ELF-1 (cell line): ENCODE measurements at regions not wholly inside any gene's neighbourhood (a gene's known extent, or its start where the extent isn't known, plus 50 kb on each side); places are given as distances from the start of the nearest gene placed in this dataset.
"Not testable (repeated sequence)": the region's sequence is repeated elsewhere in the genome, so short reads cannot be mapped to it uniquely, and the experiment has no call there.

Experiments used
- DNase-seq: peaks from one replicate; pipeline ENCODE4 v3.0.0-alpha.2; 2016; ENCODE audit warnings: low read depth, low spot score

DNA sequence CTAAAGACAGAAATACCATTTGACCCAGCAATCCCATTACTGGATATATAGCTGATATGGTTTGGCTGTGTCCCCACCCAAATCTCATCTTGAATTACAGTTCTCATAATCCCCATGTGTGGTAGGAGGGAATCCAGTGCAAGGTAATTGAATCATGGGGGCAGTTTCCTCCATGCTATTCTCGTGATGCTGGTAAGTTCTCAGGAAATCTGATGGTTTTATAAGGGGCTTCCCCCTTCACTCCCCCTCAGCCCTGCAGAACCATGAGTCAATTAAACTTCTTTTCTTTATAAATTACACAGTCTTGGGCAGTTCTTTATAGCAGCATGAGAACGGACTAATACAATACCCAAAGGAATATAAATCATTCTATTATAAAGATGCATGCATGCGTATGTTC is 184.6 kb upstream of the NR3C1 start:
- not testable (repeated sequence) for DNase-seq

DNA sequence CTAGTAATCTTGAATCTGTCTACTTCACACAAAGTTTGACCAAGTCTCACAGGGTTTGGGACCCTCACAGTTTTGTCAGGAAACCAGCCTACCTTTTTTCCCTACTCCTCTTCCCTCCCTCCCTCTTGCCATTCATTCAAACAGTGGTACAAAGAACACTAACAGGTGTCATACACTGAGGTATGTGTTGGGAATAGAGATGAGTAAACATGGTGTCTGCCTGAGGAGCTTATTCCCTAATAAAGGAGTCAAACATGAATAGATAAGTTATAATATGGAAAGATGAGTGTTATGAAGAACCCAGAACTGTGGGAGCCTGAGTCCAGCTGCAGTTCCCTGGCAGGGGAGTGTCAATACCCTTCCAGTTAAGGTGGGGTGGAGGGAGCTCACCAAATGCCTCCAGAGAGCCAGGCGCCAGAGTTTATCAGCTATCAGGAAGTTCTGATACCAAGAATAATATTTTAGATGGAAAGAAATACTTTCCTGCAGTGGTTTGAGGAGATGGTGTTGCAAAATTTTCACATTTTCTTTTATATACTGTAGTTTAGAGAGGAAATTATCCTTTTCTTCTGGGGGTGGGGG is 183.4 kb upstream of the NR3C1 start:
- no peak for DNase-seq

DNA sequence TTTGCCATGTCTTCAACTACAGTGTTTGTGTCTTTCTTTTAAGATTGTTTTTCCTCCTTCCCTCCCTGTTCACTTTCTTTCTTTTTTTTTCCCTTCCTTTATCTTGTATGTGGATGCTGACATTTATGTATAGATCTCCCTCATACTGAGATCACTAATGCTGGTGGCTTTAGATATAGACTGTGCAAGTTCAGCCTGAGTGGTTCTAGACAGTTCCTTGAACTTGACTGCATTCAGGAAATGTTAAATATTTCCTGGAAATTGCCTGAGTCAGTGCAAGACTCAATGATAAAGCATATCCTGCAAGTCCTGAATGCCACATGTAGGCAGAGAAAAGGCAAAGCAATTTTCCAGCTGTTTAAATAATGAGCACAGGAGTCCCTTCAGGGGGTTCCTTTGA is 182.5 kb upstream of the NR3C1 start:
- no peak for DNase-seq

DNA sequence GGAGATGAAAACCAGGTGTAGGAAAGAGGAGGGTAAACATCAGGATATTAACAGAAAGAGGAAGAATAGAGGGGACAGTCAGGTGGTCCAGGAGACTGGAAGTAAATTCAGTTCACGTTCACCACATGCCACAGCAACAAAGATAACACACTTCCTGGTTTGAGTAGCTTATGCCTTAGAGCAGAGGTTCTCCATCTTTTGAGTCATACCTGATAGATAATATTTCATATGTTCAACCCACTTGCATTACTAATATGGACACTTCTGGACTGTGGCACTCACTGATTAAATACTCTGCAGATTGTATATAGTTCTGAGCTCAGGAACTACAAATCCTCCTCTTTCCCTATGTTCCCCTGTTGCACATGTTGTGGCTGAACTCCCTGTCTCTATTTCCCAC is 179.9 kb upstream of the NR3C1 start:
- no peak for DNase-seq

DNA sequence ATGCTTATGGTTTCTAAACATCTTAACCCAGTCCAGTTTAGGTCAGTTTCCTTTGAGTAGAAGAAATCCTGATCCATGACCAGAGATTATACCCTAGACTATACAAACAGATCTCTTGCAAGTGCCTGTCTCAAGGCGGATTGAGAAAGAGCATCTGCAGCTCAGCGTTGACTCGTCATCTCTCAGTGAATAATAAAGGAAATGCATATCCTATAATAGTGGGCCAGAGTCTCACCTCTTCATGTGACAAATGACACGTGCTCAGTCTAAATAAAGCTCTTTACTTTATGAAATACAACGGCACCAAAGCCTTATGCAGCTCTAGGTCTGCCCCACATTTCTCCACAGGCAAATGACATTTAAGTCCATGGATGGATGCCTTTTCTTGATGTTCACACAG is 179.4 kb upstream of the NR3C1 start:
- no peak for DNase-seq

DNA sequence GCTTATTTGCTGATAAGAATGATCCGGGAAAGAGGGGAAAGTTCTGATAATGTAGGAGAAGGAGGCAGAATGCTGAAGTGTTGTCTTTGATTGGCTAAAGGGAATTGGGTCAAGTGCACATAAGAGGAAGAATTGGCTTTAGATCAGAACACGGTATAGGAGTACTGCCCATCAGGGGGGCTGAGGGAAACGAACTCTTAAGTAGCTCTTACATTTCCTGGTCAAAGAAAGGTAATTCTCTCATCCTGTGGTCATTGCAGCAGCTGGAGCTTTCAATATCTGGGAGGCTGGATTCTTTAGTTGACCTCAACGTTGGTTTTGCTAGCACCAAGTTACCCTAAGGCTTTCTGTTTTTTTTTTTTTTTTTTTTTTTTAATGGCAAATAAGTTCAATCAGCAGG is 178.7 kb upstream of the NR3C1 start:
- DNase-seq: no peak

DNA sequence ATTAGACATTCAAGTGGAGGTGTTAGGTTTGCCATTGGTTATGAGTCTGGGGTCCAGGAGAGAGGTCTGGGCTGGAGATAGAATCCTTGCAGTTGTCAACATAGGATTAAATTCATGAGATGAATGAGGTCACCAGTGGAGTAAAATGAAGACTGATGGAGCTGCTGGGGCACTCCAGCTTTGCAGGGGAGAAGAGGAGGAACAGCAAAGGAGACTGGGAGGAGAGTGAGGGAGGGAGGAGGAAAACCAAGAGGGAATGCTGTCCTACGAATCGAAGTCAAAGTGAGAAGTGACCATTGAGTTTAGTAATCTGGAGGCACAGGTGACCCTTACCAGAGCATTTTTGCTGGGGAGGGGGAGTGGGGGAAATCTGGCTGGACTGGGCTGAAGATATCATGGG is 178.2 kb upstream of the NR3C1 start:
- no peak for DNase-seq

DNA sequence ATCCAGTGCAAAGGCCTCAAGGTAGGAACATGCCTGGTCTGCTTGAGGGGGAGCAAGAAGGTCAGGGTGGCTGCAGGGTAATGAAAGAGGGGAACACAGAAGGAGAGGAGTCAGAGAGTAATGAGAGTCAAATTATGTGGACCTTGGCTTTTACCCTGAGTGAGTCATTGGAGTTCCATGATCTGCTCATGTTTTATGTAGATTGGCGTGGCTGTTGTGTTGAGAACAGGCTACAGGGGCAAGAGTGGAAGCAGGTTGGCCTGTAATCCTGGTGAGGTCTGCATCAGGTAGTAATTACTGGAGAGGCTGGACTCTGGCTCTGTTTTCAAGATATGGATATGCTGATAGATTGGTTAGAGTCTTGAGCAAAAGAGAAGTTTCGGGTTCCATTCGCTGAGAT is 177.7 kb upstream of the NR3C1 start:
- no peak for DNase-seq

DNA sequence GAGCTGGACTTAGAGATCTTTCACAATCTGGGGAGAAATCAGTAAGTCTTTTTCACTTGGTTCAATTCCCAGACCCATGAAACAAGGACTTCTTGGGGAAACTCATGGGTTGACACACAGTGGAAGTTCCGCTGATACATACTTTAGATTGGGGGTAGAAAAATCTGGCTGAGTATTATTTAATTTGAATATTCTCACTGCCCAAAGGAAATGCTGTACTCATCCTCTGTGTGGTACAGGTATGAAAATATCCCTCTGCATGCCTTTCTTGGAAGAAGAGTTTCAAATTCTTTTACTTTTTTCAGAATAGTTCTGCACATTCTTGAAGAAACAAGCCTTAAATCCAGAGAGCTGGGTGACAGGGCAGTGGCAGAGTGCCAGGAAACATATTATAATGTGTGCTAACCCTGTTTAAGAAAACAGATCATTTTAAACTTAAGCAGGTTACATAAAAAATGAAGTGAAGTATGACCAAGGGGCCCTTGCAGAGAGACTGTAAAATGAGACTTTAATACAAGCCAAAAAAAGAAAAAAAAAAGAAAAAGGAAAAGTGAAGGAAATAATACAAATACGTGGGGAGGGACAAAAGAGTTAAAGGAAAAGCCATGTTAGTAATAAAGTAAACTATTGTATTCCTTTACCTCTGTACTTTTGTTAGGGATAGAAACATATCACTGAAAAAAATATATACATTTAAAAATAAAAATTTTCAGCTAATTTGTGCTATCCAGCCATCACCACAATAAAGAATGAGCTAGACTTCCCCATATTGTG is 173.4 kb upstream of the NR3C1 start:
- DNase-seq: no peak

DNA sequence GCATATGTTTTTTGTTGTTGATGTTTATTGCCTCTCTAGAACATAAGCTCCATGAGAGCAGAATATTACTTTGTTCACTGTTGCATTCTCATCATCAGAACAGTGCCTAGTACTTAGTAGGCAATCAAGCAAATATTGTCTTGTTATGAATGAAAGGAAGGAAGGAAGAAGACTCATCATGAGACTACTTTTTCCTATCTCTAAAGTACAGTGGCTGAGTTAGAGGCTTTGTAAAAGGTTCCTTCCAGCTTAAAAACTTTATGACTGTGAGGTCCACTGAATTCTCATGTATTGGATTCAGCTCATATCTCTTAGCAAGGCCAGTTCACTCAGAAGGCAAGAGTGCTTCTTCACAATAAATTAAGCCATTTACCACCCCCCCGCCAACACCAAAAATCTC is 171.8 kb upstream of the NR3C1 start:
- DNase-seq: no peak

DNA sequence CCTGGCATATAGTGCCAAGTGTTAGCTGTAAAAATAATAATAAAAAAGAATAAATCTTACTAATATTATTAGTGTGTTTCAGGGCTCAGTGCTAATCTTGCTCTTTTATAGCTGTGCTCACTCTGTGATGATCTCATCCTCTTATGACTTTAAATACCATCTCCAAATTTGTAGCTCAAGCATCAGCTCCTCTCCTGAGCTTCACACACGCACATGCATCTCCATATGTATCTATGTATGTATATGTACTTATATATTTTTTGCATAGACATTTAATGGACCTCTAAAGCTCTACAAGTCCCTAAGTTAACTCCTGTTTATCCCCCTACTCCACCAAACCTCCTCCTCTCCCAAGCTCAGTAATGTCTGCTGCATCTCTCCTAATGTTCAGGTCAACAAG is 170.8 kb upstream of the NR3C1 start:
- no peak for DNase-seq

DNA sequence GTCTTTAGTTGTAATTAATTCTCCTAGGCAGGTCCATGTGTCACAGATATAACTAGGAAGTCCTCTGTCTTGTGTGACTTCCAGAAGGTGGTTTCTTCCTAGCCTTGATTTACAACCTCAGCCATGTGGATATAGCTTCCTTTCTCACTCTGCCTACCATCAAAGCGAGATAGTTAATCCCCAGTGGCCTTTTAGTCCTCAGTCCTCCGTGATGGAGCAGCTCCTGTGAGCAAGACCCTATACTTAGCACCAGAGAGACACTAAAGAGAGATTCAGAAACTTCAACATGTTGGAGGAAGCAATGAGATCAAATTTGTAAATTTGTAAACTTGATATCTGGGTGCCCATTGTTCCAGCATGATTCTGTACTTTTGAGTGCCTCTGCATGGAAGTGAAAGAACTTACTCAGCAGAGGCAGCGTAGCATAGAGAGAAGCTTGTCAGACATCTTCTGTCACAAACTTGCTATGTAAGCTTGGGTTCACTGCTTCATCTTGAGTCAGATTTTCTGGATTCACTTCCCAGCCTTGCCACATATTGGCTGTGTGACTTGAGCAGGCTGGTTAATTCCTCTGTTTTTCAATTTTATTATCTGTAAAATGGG is 170.2 kb upstream of the NR3C1 start:
- DNase-seq: no peak

DNA sequence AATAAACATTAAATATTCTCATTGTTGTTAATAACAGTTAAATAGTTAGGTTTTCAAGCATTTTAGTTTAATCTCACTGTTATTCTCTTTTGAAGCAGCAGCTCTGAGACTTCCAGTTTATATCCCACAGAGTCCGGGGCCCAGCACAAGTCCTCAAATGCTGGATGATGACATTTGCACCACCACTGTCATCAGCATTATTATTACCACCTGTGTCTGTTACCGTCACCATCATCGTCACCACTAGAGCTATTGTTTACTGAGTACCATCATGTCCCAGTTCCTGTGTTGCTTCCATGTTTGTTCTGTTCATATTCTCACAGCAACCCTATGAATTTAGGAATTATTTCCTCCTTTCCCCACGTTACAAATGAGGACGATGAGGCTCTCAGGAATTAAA is 169.2 kb upstream of the NR3C1 start:
- no peak for DNase-seq

DNA sequence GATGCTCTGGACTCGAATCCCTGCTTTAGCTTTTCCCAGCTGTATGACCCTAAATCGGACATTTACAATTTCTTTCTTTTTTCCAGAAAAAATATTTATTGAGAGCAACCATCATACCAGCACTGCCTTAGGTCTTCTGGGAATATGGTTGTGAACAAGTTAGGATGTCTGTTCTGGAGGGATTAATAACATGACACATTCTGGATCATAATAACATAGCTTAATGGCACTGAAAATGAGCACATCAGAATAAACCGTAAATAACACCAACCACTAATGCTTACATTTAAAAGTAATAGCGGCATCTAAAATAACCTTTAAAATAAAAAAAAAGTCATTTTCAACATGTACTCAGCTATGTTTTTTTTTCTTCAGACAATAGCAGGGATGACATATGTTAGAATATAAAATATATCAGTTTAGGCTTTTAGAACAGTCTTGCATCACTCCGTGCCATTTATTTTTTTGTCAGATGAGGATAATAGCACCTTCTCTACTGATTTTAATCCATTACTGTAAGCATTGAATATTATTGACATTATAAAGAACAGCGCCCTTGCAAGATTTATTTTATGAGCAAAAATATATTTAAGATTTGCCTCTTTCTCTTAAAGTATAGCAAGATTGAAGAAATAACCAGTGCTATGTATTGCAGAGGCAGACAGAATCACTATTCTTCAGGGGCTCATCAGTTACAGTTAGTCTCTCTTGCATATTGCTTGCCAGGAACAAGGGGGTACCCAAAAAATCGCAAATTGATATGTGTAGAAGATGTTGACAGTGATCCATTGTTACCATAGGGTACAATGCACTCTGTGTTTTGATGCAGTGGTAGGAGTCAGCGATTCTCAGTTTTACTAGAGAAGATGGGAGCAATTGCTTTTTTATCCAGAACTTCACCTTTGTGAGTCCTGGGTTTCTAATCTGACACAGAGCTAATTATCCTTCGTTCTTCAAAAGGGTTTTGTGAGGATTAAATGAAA is 168.4 kb upstream of the NR3C1 start:
- DNase-seq: no peak

DNA sequence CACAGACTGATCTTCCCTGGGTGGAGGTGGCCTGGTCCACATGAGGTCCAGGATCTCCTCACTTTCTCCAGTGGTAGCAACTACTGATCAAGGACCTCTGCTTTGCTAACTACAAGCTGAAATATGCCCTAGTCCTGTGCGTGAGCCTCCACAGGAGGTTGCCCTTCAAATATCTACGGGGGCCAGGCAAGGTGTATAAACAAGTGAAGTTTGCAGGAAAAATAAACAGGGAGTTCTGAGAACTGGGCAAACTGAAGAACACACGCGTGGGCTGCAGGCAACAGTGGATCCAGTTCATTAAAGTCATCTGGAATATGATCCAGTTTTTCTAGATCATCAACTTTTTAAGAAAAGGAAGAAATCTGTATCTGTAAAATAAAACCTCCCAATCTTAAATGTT is 167.5 kb upstream of the NR3C1 start:
- no peak for DNase-seq

DNA sequence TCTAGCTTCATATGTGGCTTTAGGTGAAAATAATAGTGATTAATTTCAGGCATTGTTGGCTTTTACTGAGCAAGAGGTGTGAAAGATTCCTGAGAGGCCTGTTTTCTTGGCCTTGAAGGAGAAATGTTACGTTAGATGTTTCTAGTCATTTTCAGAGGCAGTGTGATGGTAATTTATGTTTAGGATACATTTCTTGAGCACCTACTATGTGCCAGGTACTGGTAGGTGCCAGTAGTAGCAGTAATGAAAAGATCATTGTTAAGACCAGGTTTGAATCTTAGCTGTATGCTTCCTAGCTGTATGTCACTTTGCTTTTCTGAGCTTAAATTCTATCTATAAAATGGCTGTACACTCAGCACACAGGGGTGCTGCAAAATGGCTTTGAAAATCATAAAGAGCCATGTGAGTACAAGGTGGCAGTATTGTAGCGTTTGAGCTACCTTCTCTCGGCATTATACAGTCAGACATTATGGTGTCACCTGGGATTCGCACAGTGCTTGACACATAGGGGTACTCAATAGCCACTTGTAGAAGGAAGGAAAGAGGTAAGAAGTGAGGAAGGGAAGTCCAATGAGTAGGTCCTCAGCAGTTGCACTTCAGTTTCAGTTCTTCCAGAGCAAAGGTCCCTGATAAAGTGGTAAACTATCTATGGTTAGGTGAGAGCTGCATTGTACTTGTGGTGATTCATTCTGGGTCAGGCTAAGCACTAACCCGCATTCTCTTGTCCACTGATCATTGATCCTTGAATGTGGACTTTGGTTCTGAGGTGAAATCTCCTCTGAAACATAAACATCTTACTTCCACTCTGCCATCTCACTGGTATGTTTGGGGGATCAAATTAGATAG is 166.5 kb upstream of the NR3C1 start:
- no peak for DNase-seq

DNA sequence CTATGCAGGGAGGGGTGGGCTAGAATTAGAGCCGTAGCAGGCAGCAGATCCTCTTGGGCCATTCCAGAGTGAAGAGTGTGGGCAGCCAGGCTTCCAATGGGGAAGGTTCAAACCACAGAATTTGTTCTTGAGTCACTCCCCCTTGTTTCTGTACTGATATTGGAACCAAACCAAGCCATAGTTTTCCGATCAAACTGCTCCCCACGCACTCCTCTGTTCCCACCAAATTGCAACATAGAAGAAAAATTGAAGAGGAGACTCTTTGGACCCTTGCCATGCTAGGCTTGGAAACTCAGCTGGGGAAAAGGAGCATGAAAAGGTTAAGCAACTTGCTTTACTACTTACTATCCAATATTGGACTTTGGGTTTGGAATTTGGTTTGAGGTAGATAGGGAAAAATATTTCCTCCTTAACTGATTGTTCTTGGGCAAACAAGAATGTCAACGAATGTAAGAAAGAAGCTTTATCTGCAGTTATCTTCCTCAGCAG is 165.8 kb upstream of the NR3C1 start:
- no peak for DNase-seq

DNA sequence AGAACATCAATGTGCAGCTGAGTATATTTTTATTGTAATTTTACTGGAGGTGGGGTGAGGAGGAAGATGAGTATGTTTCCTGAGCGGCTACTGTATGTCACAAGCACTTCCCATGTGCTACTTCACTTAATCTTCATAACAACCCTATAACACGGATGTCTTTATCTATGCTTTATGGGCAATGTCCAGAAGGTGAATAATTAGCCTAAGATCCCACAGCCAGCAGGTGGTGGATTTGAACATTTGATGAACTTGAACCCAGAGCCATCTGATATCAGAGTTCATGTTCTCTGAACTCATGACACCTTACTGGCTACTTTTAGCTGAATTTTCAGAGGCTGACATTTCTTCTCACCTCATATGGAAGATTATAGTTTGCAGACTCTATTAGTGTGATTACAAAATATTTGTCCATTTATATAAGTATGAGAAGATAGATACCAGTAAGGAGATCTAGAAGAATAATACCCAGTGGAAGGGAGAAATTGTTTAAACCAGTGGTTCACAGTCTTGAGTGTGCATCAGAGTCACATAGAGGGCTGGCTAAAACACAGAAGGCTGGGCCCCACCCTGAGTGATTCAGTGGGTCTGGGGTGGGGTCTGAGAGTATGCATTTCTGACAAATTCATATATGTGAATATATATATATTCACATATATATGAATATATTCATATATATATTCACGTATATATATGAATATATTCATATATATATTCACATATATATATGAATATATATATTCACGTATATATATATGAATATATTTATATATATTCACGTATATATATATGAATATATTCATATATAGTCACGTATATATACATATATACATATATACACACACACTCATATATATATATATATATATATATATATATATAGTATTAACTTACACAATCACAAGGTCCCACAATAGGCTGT is 164.4 kb upstream of the NR3C1 start:
- no peak for DNase-seq

DNA sequence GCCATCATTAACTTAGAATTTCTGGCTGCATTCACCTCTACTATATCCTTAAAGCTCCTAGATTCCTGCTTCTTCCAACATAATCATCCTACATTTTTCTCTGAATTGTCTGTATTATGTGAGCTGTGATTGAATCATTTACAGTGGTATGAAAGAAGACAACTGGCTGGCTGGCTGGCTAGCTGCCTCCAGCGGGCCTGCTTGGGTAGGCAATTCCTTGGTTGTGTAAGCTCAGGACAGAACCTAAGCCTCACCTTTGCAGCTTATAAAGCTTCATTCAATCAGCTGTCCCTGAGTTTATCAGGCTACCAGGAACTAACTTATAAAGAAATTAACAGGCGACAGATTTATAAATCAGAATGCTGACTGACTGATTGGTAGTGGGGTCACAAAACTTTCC is 162.7 kb upstream of the NR3C1 start:
- DNase-seq: no peak

DNA sequence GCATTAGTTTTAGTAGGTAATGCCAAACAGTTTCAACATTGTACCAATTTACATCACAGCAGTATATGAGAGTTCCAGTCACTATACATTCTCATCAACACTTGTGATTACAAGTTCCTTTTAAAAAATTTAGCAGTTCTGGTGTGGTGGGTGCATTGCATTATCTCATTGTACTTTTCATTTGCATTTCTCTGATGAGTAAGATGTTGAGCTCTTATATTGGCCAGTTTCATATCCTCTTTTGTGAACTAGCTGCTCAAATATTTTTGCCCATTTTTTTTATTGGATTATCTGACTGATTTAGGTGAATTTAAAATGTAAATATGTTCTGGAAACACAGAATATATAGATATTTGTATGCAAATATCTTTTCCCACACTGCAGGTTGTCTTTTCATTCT is 160.9 kb upstream of the NR3C1 start:
- DNase-seq: no peak
